ENCODE measurements at regions not wholly inside any gene's neighbourhood (a gene's known extent, or its start where the extent isn't known, plus 50 kb on each side); places are given as distances from the start of the nearest gene placed in this dataset.
"Not testable (repeated sequence)": the region's sequence is repeated elsewhere in the genome, so short reads cannot be mapped to it uniquely, and the experiment has no call there.

- DNase-seq: no peak
Observed at GRCh38 chr12:68984796-68985573, 52.0 kb upstream of the CPM start.

DNA sequence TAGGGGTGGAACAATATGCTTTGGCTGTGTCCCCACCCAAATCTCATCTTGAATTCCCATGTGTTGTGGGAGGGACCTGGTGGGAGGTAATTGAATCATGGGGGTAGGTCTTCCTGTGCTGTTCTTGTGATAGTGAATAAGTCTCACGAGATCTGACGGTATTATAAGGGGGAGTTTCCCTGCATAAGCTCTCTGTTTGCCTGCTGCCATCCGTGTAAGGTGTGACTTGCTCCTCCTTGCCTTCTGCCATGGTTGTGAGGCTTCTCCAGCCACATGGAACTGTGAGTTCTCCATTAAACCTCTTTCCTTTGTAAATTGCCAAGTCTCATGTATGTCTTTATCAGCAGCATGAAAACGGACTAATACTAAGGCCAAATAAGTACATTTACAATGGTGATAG, 64.6 kb upstream of the CPM start:
- DNase-seq: not testable (repeated sequence)

GRCh38 chr12:68998041-68998440, 65.1 kb upstream of the CPM start:
- no peak for DNase-seq

GRCh38 chr12:69000074-69000473, 67.1 kb upstream of the CPM start:
- DNase-seq: no peak

DNA sequence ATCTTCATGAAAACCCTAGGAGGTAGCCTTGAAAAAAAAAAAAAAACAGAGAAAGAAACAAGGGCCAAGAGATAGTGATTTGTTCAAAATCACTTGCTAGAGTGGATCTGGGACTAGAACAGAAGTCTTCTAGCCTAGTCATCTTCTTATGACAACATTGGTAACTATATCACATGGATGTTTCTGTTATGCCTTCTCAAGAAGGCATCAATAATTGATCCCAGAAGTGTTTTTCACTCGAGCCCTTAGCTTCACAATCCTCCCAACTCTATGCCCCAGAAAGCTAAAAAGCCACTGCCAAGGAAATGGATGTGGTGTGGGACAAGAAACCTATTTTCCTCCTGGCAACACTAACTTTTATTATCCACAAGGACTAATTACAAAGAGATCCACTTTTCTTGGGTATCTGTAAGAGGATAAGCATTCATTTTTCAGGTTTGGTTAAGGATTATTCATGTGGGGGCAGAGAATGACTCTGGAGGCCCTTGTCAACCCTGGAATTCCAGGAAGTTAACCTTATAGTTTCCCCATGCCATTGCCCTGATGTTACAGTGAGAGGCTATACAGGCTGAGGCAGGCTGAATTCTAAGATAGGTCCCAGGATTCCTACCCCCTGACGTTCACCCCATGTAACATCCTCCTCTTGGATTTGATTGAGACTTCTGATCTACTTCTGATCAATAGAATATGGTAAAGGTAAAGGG, 67.7 kb upstream of the CPM start:
- DNase-seq: no peak

GRCh38 chr12:69001251-69001650, 68.3 kb upstream of the CPM start:
- no peak for DNase-seq

DNA sequence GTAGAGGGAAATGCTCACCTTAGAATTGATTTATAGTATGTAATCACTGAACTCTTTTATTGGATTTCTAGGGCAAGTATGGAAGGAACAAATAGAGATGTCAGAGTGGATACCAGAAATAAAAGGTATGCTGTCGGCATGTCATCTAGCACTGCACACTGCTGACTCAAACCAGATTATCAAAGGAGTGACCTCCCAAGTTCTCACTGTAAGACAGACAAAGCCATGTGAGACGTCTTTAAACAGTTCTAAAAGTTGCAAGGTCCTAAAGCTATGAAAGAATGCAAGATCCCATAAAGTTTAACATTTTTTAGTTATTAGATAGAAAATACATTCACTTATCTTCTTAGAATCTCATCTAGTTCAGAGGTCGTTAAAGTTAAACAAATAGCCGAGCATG, 70.0 kb upstream of the CPM start:
- no peak for DNase-seq

GRCh38 chr12:69003991-69004390, 71.0 kb upstream of the CPM start:
- no peak for DNase-seq

- DNase-seq: no peak
Observed at GRCh38 chr12:69007101-69007854, 74.3 kb upstream of the CPM start.

- DNase-seq: no peak
Observed at GRCh38 chr12:69007855-69008351, 74.9 kb upstream of the CPM start.

- no peak for DNase-seq
Observed at GRCh38 chr12:69008520-69008919, 75.5 kb upstream of the CPM start.

GRCh38 chr12:69014047-69014446, 81.1 kb upstream of the CPM start:
- no peak for DNase-seq

DNA sequence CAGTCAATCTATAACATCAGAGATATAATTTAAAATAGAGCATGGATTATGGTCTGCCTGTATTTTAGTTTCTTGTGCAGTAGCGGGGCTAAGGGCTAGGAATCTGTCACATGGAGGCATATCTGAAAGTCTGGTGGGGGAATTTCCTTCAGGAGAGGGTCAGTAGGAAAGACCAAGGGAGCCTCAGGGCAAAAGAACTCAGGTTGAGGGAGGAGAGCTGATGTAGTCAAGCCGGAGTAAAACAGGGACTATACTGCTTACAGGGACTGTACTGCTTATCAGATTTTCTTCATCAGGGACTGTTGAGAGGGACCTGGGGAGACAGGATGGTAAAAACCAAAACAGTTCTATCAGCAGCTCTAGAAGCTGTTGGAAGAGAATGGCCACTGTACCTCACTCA, 82.0 kb upstream of the CPM start:
- DNase-seq: no peak

GRCh38 chr12:69015831-69016230, 82.9 kb upstream of the CPM start:
- DNase-seq: no peak

DNA sequence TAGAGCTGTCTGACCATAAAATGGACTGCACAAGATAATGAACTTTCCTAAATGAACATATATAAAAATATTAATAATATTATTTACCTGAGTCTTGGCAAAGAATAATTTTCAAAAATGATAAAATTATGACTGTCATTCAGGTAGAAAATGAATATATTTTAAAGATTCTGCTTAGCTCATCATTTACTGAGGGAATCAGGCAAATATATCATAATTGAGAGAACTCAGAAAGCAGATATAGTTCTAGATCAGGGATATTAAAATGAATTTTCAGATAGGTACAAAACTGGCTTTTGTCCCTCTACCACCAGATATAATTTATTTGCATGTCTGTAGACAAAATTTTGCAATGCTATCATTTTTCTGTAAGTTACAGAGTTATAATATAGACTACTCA, 86.1 kb upstream of the CPM start:
- no peak for DNase-seq

- DNase-seq: no peak
Observed at GRCh38 chr12:69019910-69020309, 86.9 kb upstream of the CPM start.

- DNase-seq: no peak
Observed at GRCh38 chr12:69022674-69023073, 89.7 kb upstream of the CPM start.

DNA sequence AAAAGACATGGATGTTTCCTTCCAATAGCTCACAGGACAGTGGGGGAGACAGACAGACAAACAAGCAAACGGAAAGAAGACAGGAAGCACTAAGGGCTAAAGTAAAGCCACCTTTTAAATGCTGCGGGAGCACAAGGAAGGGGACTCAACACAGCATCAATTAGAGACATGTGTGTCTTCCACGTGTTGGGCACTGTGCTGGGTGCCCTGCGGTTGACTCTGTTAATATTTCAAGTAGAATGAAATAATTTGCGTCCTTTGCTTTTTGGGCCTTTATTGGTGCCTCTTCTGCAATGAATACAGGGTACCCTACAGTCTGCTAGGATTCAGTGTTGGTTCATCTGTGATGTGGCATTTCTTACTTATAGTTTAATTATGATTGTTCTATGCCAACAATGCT, 90.9 kb upstream of the CPM start:
- no peak for DNase-seq

DNA sequence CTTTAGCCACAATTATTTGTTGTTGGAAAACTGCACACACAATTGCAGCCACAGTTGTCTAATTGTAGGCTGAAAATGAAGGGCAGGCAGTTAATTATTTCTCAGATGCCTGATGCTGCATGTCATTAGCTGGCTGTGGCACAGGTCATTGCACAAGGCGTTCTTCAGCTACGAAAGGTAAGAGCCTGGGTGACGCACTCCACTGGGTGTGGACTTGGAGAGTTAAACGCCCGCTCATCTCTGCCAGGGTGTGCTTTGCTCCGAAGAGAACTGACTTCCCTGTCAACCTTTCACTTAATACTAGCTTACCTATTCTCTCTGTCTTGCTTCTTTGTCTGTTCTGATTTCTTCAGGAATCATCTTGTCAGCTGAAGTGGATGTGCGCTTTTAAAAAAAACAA, 91.4 kb upstream of the CPM start:
- DNase-seq: no peak

- DNase-seq: no peak
Observed at GRCh38 chr12:69024907-69025306, 91.9 kb upstream of the CPM start.

DNA sequence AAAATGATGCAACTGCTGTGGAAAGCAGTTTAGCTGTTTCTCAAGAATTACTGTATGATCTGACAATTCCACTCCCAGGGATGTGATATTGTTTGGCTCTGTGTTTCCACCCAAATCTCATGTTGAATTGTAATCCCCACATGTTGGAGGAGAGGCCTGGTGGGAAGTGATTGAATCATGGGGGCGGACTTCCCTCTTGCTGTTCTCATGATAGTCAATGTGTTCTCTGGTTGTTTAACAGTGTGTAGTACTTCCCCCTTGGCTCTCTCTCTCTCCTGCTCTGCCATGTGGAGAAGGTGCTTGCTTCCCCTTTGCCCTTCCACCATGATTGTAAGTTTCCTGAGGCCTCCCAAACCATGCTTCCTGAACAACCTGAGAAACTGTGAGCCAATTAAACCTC, 93.4 kb upstream of the CPM start:
- no peak for DNase-seq

DNA sequence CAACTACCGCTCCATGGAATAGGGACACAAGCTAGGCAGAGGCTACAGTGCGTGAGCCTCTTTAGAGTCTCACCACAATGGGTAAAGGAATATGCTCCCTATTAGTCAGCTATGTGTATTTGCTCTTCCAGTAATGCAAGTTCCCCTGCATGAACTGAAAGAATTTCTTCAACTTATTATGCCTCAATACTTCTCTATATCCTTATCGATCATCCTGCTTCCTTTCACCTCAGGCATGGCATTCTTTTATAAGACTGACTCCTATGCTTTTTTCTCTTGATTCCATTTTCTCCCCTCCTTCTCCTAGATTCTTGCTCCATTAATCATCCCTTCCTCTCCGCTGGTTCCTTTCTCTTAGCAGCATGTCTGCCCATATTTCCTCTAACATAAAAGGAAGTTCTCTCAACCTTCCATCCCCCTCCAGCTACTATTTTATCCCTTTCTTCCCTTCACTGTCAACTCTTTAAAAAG, 94.5 kb upstream of the CPM start:
- DNase-seq: no peak

- no peak for DNase-seq
Observed at GRCh38 chr12:69028941-69029729, 96.2 kb upstream of the CPM start.

Data from 8988T (cell line).